IPS-20b (cell line): ENCODE measurements at regions not wholly inside any gene's neighbourhood (a gene's known extent, or its start where the extent isn't known, plus 50 kb on each side); places are given as distances from the start of the nearest gene placed in this dataset.

Experiments
- H3K27ac ChIP-seq: one replicate; pipeline ENCODE4 v1.5.1; 2013; ENCODE audit warnings: low read length
- H3K27me3 ChIP-seq: 2 replicates; pipeline ENCODE4 v1.6.1; 2013; ENCODE audit warnings: mild to moderate bottlenecking, low read length, inconsistent platforms; ENCODE audit not compliant: insufficient read depth
- H3K36me3 ChIP-seq: 2 replicates; pipeline ENCODE4 v1.6.1; 2013; ENCODE audit warnings: low read depth, mild to moderate bottlenecking, inconsistent platforms, low read length, moderate library complexity; ENCODE audit not compliant: insufficient read depth
- H3K4me1 ChIP-seq: 2 replicates; pipeline ENCODE4 v1.6.1; 2013; ENCODE audit warnings: mild to moderate bottlenecking, control low read depth, inconsistent platforms, low read length, moderate library complexity; ENCODE audit not compliant: insufficient read depth
- H3K4me3 ChIP-seq: 2 replicates; pipeline ENCODE4 v1.5.1; 2013; ENCODE audit warnings: mild to moderate bottlenecking, low read length, inconsistent platforms
- H3K9ac ChIP-seq: 2 replicates; pipeline ENCODE4 v1.6.1; 2013; ENCODE audit warnings: low read depth, mild to moderate bottlenecking, inconsistent platforms, low read length, moderate library complexity
- H3K9me3 ChIP-seq: 2 replicates; pipeline ENCODE4 v1.6.1; 2013; ENCODE audit warnings: mild to moderate bottlenecking, low read depth, low read length, inconsistent platforms; ENCODE audit not compliant: insufficient read depth

DNA sequence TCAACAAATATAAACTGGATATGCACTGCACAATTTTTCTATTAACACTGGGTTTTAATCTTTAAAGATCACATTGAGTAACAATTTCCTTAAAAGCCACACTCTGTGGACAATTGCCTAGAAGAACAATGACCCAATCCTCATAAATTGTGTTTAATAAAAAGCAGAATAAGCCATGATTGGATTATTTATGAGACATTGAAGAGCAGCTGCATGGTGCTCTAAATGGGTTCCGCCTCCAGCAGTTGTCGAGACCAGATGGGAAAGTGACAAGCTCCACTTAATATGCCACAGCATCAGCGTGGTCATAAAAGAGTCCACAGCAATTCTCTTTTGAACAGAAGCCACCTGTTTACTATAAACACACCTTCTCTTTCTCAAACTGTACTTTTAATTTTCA, 635.2 kb upstream of the FRG1 start:
- no peaks in the 10 kb centered on the region for H3K36me3 ChIP-seq
- no peaks in the 10 kb centered on the region for H3K9me3 ChIP-seq
- H3K4me1 ChIP-seq = no peaks in the 10 kb centered on the region
- H3K27me3 ChIP-seq = peaks cover 31% of the 10 kb centered on the region
- H3K4me3 ChIP-seq = no peak overlapping the region
- H3K9ac ChIP-seq = no peak overlapping the region
- no peak overlapping the region for H3K27ac ChIP-seq

DNA sequence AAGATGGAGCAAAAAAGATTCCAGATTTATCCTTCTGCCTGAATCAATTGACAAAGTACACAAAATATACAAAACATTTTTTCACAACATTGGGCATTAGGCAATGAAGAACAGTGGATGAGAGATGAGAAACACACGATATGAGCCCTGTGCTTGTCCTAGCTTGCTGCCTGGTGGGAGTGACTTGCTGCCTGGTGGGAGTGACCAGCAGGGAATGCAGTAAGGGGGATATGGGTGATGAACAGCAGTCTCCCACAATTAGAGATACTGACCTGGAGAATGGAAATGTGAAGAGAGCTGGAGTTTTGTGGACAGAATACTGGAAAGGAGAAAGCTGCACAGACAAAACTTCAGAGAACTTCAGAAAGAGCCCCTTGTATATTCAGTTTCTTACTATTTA, 629.4 kb upstream of the FRG1 start:
- Histone ChIP-seq H3K4me3 (no peak overlapping the region), H3K9me3 (no peaks in the 10 kb centered on the region), H3K27me3 (peaks cover 22% of the 10 kb centered on the region), H3K36me3 (no peaks in the 10 kb centered on the region), H3K27ac (no peak overlapping the region), H3K4me1 (no peaks in the 10 kb centered on the region), H3K9ac (no peak overlapping the region)

DNA sequence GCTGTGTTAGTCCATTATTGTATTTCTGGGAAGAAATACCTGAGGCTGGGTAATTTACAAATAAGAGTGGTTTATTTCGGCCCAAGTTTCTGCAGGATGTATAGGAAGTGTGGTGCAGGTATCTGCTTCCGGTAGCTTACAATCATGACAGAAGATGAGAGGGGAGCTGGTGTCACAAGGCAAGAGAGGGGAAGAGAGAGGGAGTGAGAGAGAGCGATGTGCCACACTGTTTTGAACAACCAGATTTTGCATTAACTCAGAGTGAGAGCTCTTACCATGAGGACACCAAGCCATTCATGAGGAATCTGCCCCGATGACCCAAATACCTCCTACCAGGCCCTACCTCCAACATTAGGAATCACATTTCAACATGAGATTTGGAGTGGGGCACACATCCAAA, 627.6 kb upstream of the FRG1 start:
- Histone ChIP-seq H3K4me3 (no peak overlapping the region), H3K27me3 (0 out of 2 replicates have a peak, but pooled peaks cover 13% of the 10 kb centered on the region), H3K27ac (no peak overlapping the region)

DNA sequence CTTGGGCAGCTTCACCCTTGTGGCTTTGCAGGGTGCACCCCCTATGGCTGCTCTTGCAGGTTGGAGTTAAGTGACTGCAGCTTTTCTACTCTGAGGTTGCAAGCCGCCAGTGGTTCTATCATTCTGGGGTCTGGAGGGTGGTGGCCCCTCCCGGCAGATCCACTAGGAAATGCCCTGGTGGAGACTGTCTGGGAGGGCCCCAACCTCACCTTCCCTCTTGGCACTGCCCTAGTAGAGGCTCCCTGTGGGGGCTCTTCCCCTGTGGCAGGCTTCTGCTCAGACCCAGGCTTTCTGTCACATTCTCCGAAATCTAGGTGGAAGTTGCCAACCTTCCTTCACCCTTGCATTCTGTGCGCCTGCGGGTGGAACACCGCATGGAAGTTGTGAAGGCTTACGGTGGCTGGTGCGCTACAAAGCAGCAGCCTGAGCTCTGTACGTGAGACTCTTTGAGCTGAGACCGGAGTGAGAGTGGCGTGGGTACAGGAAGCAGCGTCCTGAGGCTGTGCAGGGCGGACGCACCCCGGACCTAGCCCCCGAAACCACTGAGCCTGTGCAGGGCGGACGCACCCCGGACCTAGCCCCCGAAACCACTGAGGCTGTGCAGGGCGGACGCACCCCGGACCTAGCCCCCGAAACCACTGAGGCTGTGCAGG, 626.7 kb upstream of the FRG1 start:
- Histone ChIP-seq H3K9me3 (no peaks in the 10 kb centered on the region), H3K4me1 (no peaks in the 10 kb centered on the region), H3K27ac (no peak overlapping the region), H3K9ac (no peak overlapping the region), H3K27me3 (0 out of 2 replicates have a peak, but pooled peaks cover 13% of the 10 kb centered on the region), H3K4me3 (no peak overlapping the region), H3K36me3 (no peaks in the 10 kb centered on the region)

More for the DNA sequence above, 627.6 kb upstream of the FRG1 start:
- no peaks in the 10 kb centered on the region for H3K36me3 ChIP-seq
- no peaks in the 10 kb centered on the region for H3K4me1 ChIP-seq
- no peak overlapping the region for H3K9ac ChIP-seq
- no peaks in the 10 kb centered on the region for H3K9me3 ChIP-seq

DNA sequence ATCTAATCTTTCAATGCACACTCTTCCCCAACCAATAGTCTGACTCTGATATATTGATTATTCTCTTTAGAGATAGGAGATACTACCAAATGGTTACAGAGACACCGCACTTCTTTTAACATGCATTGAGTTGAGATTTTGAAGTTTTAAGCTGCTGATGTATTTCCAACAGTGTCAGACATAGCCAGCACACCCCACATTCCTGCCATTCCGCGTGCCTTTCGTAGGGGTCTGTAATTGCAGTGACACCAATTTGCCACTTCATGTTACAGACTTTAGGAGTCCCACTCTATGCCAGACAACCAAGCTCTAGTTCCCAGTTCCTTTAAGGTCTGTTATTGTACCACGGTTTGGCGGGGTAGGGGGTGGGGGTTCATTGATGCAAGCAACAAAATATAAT, 618.2 kb upstream of the FRG1 start:
- H3K9ac ChIP-seq = no peak overlapping the region
- no peak overlapping the region for H3K4me3 ChIP-seq
- H3K27me3 ChIP-seq = no peaks in the 10 kb centered on the region
- H3K9me3 ChIP-seq = no peaks in the 10 kb centered on the region
- no peaks in the 10 kb centered on the region for H3K36me3 ChIP-seq
- no peaks in the 10 kb centered on the region for H3K4me1 ChIP-seq
- H3K27ac ChIP-seq = no peak overlapping the region

DNA sequence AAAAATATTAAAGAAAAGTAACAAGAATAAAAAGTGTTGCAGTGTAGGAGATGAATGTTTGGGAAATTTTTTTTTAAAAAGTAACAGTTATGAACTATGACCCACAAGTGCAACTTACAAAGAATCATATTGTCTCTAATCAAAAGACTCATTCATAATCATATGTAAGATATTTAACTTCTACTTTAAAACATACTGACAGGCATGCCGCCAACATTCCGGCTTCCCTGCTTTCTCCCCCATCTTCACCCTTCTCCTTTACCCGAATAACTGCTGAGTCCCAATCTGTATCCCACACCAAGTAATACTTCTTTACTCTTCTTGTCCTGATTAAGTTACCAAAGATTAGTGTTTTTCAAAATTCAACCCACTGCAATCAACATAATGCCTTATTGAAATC, 598.8 kb upstream of the FRG1 start:
- Histone ChIP-seq H3K4me3 (no peak overlapping the region), H3K4me1 (no peaks in the 10 kb centered on the region), H3K9me3 (no peaks in the 10 kb centered on the region), H3K27ac (no peak overlapping the region), H3K27me3 (no peaks in the 10 kb centered on the region), H3K9ac (no peak overlapping the region), H3K36me3 (no peaks in the 10 kb centered on the region)

DNA sequence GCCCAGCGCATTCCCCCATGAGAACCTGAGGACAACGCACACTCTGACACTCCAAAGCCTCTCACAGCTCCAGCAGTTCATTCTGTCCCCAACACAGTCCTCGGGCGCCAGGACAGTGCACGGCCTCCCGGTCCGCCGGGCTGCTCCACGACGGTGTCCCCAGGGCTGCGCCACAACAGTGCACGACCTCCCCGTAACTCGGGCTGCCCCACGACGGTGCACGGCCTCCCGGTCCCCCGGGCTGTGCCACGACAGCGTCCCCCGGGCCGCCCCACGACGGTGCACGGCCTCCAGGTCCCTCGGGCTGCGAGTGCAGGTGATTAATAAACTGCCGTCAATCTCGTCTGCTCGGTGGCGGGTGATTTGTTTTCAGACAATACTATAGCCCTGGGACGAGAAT, 585.1 kb upstream of the FRG1 start:
- no peak overlapping the region for H3K4me3 ChIP-seq
- H3K9me3 ChIP-seq = no peaks in the 10 kb centered on the region
- no peaks in the 10 kb centered on the region for H3K4me1 ChIP-seq
- no peaks in the 10 kb centered on the region for H3K27me3 ChIP-seq
- H3K9ac ChIP-seq = no peak overlapping the region
- no peak overlapping the region for H3K27ac ChIP-seq
- no peaks in the 10 kb centered on the region for H3K36me3 ChIP-seq

DNA sequence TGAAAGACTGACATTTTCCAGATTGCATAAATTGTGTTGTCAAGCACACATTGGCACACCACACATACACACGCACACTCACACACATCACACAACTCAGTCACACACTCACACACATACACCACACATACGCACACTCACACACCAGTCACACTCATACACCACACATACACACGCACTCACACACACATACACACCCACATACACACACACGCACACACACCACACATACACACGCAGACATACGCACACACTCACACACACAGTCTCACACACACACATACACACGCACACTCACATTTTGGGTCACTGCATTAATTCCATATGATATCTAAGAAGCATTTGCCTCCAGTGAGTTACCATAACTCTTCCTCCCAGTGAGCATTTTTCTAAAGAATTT, 578.3 kb upstream of the FRG1 start:
- H3K4me3 ChIP-seq = no peak overlapping the region

DNA sequence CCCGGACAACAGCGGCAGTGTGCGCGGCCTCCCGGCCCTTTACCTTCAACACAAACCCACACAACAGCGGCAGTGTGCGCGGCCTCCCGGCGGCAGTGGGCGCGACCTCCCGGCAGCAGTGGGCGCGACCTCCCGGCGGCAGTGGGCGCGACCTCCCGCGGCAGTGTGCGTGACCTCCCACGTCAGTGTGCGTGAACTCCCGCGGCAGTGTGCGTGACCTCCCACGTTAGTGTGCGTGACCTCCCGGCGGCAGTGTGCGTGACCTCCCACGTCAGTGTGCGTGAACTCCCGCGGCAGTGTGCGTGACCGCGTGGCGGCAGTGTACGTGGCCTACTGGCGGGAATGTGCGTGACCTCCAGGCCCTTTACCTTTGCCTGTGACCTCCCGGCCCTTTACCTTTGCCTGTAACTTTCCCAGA, 576.6 kb upstream of the FRG1 start:
- H3K9me3 ChIP-seq = no peaks in the 10 kb centered on the region
- H3K4me3 ChIP-seq = no peak overlapping the region
- no peaks in the 10 kb centered on the region for H3K4me1 ChIP-seq
- H3K36me3 ChIP-seq = no peaks in the 10 kb centered on the region
- no peak overlapping the region for H3K9ac ChIP-seq
- H3K27me3 ChIP-seq = no peaks in the 10 kb centered on the region
- no peak overlapping the region for H3K27ac ChIP-seq

More for the DNA sequence above, 578.3 kb upstream of the FRG1 start:
- Histone ChIP-seq H3K4me1 (no peaks in the 10 kb centered on the region), H3K9ac (no peak overlapping the region), H3K27me3 (no peaks in the 10 kb centered on the region), H3K27ac (no peak overlapping the region), H3K36me3 (no peaks in the 10 kb centered on the region), H3K9me3 (no peaks in the 10 kb centered on the region)

DNA sequence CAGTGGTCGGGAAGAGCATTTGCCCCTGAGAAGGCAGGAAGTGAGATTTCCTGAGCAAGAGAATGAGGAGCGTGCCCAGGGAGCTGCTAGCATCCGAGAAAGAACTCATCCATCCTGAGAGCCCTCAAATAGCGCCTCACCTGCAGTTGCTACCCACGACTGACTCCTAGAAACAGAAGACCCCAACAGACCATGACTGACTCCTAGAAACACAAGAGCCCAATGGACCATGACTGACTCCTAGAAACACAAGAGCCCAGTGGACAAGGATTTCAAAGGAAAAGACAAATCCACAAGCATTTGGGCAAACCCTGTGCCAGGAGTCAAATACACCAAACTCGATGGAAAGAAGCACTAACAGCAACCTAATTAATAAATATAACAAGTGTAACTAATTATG, 575.2 kb upstream of the FRG1 start:
- H3K4me1 ChIP-seq = no peaks in the 10 kb centered on the region
- no peak overlapping the region for H3K4me3 ChIP-seq
- no peak overlapping the region for H3K27ac ChIP-seq
- no peaks in the 10 kb centered on the region for H3K36me3 ChIP-seq
- H3K27me3 ChIP-seq = no peaks in the 10 kb centered on the region
- H3K9me3 ChIP-seq = no peaks in the 10 kb centered on the region
- no peak overlapping the region for H3K9ac ChIP-seq

DNA sequence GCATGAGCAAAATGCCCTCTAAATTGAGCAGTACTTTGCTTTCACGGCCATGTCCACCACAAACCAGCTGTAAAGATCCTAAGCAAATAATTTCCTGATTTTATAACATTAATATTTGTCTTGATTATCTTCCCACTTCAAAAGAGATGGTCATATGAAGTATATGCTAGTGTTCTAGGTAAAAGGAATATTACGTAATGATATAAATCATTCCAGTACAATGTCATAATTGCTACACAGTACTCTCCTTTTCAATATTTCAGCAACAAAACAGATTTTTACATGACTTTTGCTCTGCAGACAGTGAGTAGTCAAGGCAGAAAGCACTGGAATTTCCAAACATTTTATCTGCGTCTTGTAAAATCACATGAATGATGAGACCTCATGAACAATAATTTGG, 572.8 kb upstream of the FRG1 start:
- no peaks in the 10 kb centered on the region for H3K27me3 ChIP-seq
- H3K36me3 ChIP-seq = no peaks in the 10 kb centered on the region
- no peaks in the 10 kb centered on the region for H3K4me1 ChIP-seq
- H3K4me3 ChIP-seq = no peak overlapping the region
- H3K9ac ChIP-seq = no peak overlapping the region
- H3K27ac ChIP-seq = no peak overlapping the region
- H3K9me3 ChIP-seq = no peaks in the 10 kb centered on the region

DNA sequence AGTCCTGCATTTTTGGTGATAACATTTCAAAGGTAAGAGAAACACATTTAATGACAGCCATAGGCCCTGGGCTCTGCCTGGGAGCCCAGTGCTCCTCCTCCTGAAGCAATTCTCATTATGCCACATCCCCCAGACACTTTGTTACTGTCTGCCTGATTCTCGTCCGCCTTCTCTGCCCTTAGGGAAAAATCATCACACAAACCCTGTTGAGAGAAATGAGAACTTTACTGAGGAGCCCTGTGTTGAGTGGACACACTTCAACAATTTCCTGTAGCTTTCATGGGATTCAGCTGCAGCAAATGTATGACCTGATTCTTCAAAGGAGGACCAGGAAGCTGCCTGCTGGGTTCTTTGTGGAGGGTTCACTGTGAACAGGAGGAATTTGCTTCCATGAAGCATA, 566.5 kb upstream of the FRG1 start:
- Histone ChIP-seq H3K27me3 (no peaks in the 10 kb centered on the region), H3K36me3 (no peaks in the 10 kb centered on the region), H3K4me3 (no peak overlapping the region), H3K9ac (no peak overlapping the region), H3K27ac (no peak overlapping the region), H3K9me3 (no peaks in the 10 kb centered on the region), H3K4me1 (no peaks in the 10 kb centered on the region)
